ENCODE measurements at regions not wholly inside any gene's neighbourhood (a gene's known extent, or its start where the extent isn't known, plus 50 kb on each side); places are given as distances from the start of the nearest gene placed in this dataset.

GRCh38 chr16:65445313-65446260, 323.7 kb upstream of the CDH11 start:
- in situ Hi-C loops (cut with MboI; ENCODE audit: low sequenced_read_pairs), result no loop called here

- in situ Hi-C loops (cut with MboI; ENCODE audit: low sequenced_read_pairs), result no loop called here
Observed at GRCh38 chr16:65441501-65441900, 319.6 kb upstream of the CDH11 start.

- in situ Hi-C loops (cut with MboI; ENCODE audit: low sequenced_read_pairs), result no loop called here
Observed at GRCh38 chr16:65429504-65430181, 307.8 kb upstream of the CDH11 start.

GRCh38 chr16:65426484-65426883, 304.6 kb upstream of the CDH11 start:
- in situ Hi-C loops (cut with MboI; ENCODE audit: low sequenced_read_pairs), result no loop called here

- in situ Hi-C loops (cut with MboI; ENCODE audit: low sequenced_read_pairs), result no loop called here
Observed at GRCh38 chr16:65422934-65423333, 301.1 kb upstream of the CDH11 start.

GRCh38 chr16:65421596-65421995, 299.7 kb upstream of the CDH11 start:
- in situ Hi-C loops (cut with MboI; ENCODE audit: low sequenced_read_pairs), result no loop called here

- in situ Hi-C loops (cut with MboI; ENCODE audit: low sequenced_read_pairs), result no loop called here
Observed at GRCh38 chr16:65418435-65418834, 296.6 kb upstream of the CDH11 start.

- in situ Hi-C loops (cut with MboI; ENCODE audit: low sequenced_read_pairs), result no loop called here
Observed at GRCh38 chr16:65415460-65415859, 293.6 kb upstream of the CDH11 start.

GRCh38 chr16:65414284-65414984, 292.6 kb upstream of the CDH11 start:
- in situ Hi-C loops (cut with MboI; ENCODE audit: low sequenced_read_pairs), result no loop called here

GRCh38 chr16:65413861-65414260, 292.0 kb upstream of the CDH11 start:
- in situ Hi-C loops (cut with MboI; ENCODE audit: low sequenced_read_pairs), result no loop called here

GRCh38 chr16:65410801-65411200, 288.9 kb upstream of the CDH11 start:
- in situ Hi-C loops (cut with MboI; ENCODE audit: low sequenced_read_pairs), result no loop called here

GRCh38 chr16:65409510-65409909, 287.6 kb upstream of the CDH11 start:
- in situ Hi-C loops (cut with MboI; ENCODE audit: low sequenced_read_pairs), result no loop called here

GRCh38 chr16:65406933-65407332, 285.1 kb upstream of the CDH11 start:
- in situ Hi-C loops (cut with MboI; ENCODE audit: low sequenced_read_pairs), result no loop called here

- in situ Hi-C loops (cut with MboI; ENCODE audit: low sequenced_read_pairs), result no loop called here
Observed at GRCh38 chr16:65406116-65406515, 284.3 kb upstream of the CDH11 start.

- in situ Hi-C loops (cut with MboI; ENCODE audit: low sequenced_read_pairs), result no loop called here
Observed at GRCh38 chr16:65394281-65394680, 272.4 kb upstream of the CDH11 start.

GRCh38 chr16:65392806-65393565, 271.1 kb upstream of the CDH11 start:
- in situ Hi-C loops (cut with MboI; ENCODE audit: low sequenced_read_pairs), result no loop called here

GRCh38 chr16:65388592-65388991, 266.7 kb upstream of the CDH11 start:
- in situ Hi-C loops (cut with MboI; ENCODE audit: low sequenced_read_pairs), result no loop called here

- in situ Hi-C loops (cut with MboI; ENCODE audit: low sequenced_read_pairs), result no loop called here
Observed at GRCh38 chr16:65386672-65387071, 264.8 kb upstream of the CDH11 start.

- in situ Hi-C loops (cut with MboI; ENCODE audit: low sequenced_read_pairs), result no loop called here
Observed at GRCh38 chr16:65384441-65384840, 262.6 kb upstream of the CDH11 start.

GRCh38 chr16:65377195-65377594, 255.3 kb upstream of the CDH11 start:
- in situ Hi-C loops (cut with MboI; ENCODE audit: low sequenced_read_pairs), result no loop called here

GRCh38 chr16:65376601-65377000, 254.7 kb upstream of the CDH11 start:
- in situ Hi-C loops (cut with MboI; ENCODE audit: low sequenced_read_pairs), result no loop called here

All from HL-60/S4 treated with retinoic acid at 250 ng/mL for 4 days and 3 days (cell line).